Progenitor cell of endocrine pancreas (in vitro differentiated cells): ENCODE measurements at regions not wholly inside any gene's neighbourhood (a gene's known extent, or its start where the extent isn't known, plus 50 kb on each side); places are given as distances from the start of the nearest gene placed in this dataset.
"Not testable (repeated sequence)": the region's sequence is repeated elsewhere in the genome, so short reads cannot be mapped to it uniquely, and the experiment has no call there.

ENCODE experiments used
- DNase-seq: peaks from one replicate; pipeline ENCODE4 v3.0.0; 2021; ENCODE audit warnings: low spot score; ENCODE audit not compliant: unreplicated experiment
- H3K27ac Mint-ChIP-seq: 2 replicates; pipeline ENCODE4 v1.8.0; 2021; ENCODE audit warnings: mild to moderate bottlenecking, moderate library complexity, mixed read lengths
- H3K27me3 Mint-ChIP-seq: 2 replicates; pipeline ENCODE4 v1.8.0; 2021; ENCODE audit warnings: mixed read lengths
- H3K36me3 Mint-ChIP-seq: 2 replicates; pipeline ENCODE4 v1.8.0; 2022; ENCODE audit warnings: mixed read lengths; ENCODE audit not compliant: insufficient read depth
- H3K4me1 Mint-ChIP-seq: 2 replicates; pipeline ENCODE4 v1.8.0; 2021; ENCODE audit warnings: low read depth, mixed read lengths
- H3K4me3 Mint-ChIP-seq: 2 replicates; pipeline ENCODE4 v1.8.0; 2021; ENCODE audit warnings: low read depth, mild to moderate bottlenecking, moderate library complexity, mixed read lengths
- H3K9me3 Mint-ChIP-seq: 2 replicates; pipeline ENCODE4 v1.8.0; 2021; ENCODE audit warnings: low read depth, mixed read lengths
- TF ChIP-seq, protein P1 (sequence below): fragments of 200-600 bp; sonication (generic); IDR thresholded peaks from one replicate; pipeline ENCODE4 v1.5.0; 2021; ENCODE audit warnings: antibody characterized with exemption, mild to moderate bottlenecking; ENCODE audit not compliant: unreplicated experiment

GRCh38 chr14:45798659-45799058 is 545.7 kb upstream of the MIS18BP1 start:
- H3K27ac Mint-ChIP-seq = no peak overlapping the region

DNA sequence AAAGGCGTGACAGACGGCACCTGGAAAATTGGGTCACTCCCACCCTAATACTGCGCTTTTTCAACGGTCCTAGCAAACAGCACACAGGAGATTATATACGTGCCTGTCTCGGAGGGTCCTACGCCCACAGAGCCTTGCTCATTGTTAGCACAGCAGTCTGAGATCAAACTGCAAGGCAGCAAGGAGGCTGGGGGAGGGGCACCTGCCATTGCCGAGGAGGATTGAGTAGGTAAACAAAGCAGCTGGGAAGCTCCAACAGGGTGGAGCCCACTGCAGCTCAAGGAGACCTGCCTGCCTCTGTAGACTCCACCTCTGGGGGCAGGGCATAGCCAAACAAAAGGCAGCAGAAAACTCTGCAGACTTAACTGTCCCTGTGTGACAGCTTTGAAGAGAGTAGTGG is 543.0 kb upstream of the MIS18BP1 start:
- H3K27ac Mint-ChIP-seq, H3K4me3 Mint-ChIP-seq, H3K36me3 Mint-ChIP-seq, DNase-seq, H3K4me1 Mint-ChIP-seq, H3K27me3 Mint-ChIP-seq, H3K9me3 Mint-ChIP-seq: not testable (repeated sequence)

More at GRCh38 chr14:45798659-45799058, 545.7 kb upstream of the MIS18BP1 start:
- no peak overlapping the region for H3K4me3 Mint-ChIP-seq
- TF ChIP-seq, protein P1, sequence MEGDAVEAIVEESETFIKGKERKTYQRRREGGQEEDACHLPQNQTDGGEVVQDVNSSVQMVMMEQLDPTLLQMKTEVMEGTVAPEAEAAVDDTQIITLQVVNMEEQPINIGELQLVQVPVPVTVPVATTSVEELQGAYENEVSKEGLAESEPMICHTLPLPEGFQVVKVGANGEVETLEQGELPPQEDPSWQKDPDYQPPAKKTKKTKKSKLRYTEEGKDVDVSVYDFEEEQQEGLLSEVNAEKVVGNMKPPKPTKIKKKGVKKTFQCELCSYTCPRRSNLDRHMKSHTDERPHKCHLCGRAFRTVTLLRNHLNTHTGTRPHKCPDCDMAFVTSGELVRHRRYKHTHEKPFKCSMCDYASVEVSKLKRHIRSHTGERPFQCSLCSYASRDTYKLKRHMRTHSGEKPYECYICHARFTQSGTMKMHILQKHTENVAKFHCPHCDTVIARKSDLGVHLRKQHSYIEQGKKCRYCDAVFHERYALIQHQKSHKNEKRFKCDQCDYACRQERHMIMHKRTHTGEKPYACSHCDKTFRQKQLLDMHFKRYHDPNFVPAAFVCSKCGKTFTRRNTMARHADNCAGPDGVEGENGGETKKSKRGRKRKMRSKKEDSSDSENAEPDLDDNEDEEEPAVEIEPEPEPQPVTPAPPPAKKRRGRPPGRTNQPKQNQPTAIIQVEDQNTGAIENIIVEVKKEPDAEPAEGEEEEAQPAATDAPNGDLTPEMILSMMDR = no peak
- H3K4me1 Mint-ChIP-seq = no peaks in the 10 kb centered on the region
- H3K9me3 Mint-ChIP-seq = no peaks in the 10 kb centered on the region
- no peaks in the 10 kb centered on the region for H3K27me3 Mint-ChIP-seq
- no peak for DNase-seq
- no peaks in the 10 kb centered on the region for H3K36me3 Mint-ChIP-seq

GRCh38 chr14:45793081-45793480 is 540.1 kb upstream of the MIS18BP1 start:
- peaks cover 10% of the 10 kb centered on the region for H3K9me3 Mint-ChIP-seq
- H3K36me3 Mint-ChIP-seq = no peaks in the 10 kb centered on the region
- no peaks in the 10 kb centered on the region for H3K4me1 Mint-ChIP-seq
- no peak overlapping the region for H3K27ac Mint-ChIP-seq
- TF ChIP-seq, protein P1 = no peak
- no peak for DNase-seq
- H3K27me3 Mint-ChIP-seq = no peaks in the 10 kb centered on the region
- no peak overlapping the region for H3K4me3 Mint-ChIP-seq

DNA sequence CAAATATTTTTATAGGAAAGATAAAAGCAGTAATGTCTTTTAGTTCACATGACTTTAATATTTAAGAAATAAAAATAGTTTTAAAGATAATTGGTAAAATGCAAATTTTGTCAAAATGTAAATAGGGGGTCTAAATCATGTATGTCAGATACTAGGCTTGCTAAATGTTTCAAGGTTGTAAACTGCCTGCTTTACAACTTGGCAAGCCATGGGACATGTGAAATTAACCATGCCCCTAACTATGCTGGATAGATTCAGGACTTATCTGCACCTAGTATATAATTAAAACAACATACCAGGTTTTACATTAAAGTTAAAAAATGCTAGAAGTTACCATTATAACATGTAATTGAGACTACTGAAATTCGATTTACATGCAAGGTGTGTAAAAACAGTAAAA is 537.3 kb upstream of the MIS18BP1 start:
- H3K4me1 Mint-ChIP-seq = peaks cover under 1% of the 10 kb centered on the region
- H3K27ac Mint-ChIP-seq = no peak overlapping the region
- H3K4me3 Mint-ChIP-seq = no peak overlapping the region
- DNase-seq = no peak
- H3K27me3 Mint-ChIP-seq = no peaks in the 10 kb centered on the region
- TF ChIP-seq, protein P1 = no peak
- peaks cover 27% of the 10 kb centered on the region for H3K9me3 Mint-ChIP-seq
- H3K36me3 Mint-ChIP-seq = peaks cover 1% of the 10 kb centered on the region

DNA sequence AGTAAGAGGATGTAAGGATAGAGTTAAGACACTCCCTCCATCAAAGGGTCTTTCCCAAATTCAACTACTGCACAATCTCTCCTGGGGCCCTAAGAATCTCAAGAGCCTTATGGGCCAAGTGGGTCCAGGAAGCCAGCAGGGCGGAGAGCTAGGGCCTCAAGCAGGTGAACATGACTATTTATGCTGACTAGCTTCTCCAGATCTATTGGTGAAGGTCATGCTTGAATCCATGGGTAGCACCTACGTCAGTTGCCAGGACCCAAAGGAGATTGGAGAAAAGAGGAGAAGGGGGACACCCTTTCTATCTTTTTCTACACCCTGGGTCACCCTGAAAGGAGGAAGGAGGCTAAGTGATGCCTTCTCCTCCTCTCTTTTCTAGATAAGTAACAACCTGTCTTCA is 534.2 kb upstream of the MIS18BP1 start:
- Mint-ChIP-seq H3K36me3 (peaks cover 4% of the 10 kb centered on the region), H3K27ac (no peak overlapping the region), H3K4me3 (no peak overlapping the region), H3K27me3 (no peaks in the 10 kb centered on the region), H3K9me3 (peaks cover 55% of the 10 kb centered on the region), H3K4me1 (peaks cover 3% of the 10 kb centered on the region)
- no peak for DNase-seq
- TF ChIP-seq, protein P1 = no peak

GRCh38 chr14:45786266-45786665 is 533.3 kb upstream of the MIS18BP1 start:
- Mint-ChIP-seq H3K27ac (peak overlapping the region; percentile 62), H3K9me3 (peaks cover 60% of the 10 kb centered on the region), H3K4me3 (no peak overlapping the region), H3K27me3 (no peaks in the 10 kb centered on the region), H3K4me1 (peaks cover 3% of the 10 kb centered on the region), H3K36me3 (peaks cover 4% of the 10 kb centered on the region)
- TF ChIP-seq, protein P1 = no peak
- DNase-seq = no peak
